ENCODE measurements at regions not wholly inside any gene's neighbourhood (a gene's known extent, or its start where the extent isn't known, plus 50 kb on each side); places are given as distances from the start of the nearest gene placed in this dataset.
A peak's percentile ranks its signal among the peaks of the same experiment; 100 is the strongest.

- CTCF ChIA-PET = interaction anchor here (1.1 to 1.5 kb wide), 3 partner anchors 9 to 89 kb away, joined by 3 to 4 read pairs (median 3); no protein-coding TSS in a partner anchor
- DNase-seq = no peak
- H3K79me2 ChIP-seq (ENCODE audit: insufficient read depth) = peaks cover 66% of the 10 kb centered on the region
- no peak overlapping the region for H2AFZ ChIP-seq (ENCODE audit: low read depth)
- TF ChIP-seq FOSL2 (IDR thresholded peaks at IDR 0.05; ENCODE audit: borderline replicate concordance, low read depth) (no peak), GATA2 (CRISPR knock-in tag; IDR thresholded peaks at IDR 0.05) (no peak), POLR2AphosphoS5 (IDR thresholded peaks at IDR 0.05; ENCODE audit: low read depth, low read length) (no peak), FOXJ3 (CRISPR knock-in tag; IDR thresholded peaks at IDR 0.05) (no peak), IRF3 (IDR thresholded peaks at IDR 0.05; ENCODE audit: low read depth, low read length) (no peak), EZH2phosphoT487 (IDR thresholded peaks at IDR 0.05; ENCODE audit: borderline replicate concordance, low read depth) (no peak), USF1 (IDR thresholded peaks at IDR 0.05; ENCODE audit: borderline replicate concordance, low read depth) (no peak), CHD2 (IDR thresholded peaks at IDR 0.05; ENCODE audit: low read length, partially characterized antibody) (no peak), NRF1 (IDR thresholded peaks at IDR 0.05; ENCODE audit: low read depth, low read length) (no peak), USF2 (IDR thresholded peaks at IDR 0.05; ENCODE audit: borderline replicate concordance, low read depth, low read length) (no peak), EP300 (IDR thresholded peaks at IDR 0.05; ENCODE audit: borderline replicate concordance in 1 of 2, low read depth in 1 of 2, low read length in 1 of 2) (no peak), FOXM1 (IDR thresholded peaks at IDR 0.05; ENCODE audit: low read depth) (no peak), MXI1 (IDR thresholded peaks at IDR 0.05; ENCODE audit: low read depth, low read length) (no peak), YY1 (IDR thresholded peaks at IDR 0.05; ENCODE audit: low read depth) (no peak)
- TF ChIP-seq, protein P1, sequence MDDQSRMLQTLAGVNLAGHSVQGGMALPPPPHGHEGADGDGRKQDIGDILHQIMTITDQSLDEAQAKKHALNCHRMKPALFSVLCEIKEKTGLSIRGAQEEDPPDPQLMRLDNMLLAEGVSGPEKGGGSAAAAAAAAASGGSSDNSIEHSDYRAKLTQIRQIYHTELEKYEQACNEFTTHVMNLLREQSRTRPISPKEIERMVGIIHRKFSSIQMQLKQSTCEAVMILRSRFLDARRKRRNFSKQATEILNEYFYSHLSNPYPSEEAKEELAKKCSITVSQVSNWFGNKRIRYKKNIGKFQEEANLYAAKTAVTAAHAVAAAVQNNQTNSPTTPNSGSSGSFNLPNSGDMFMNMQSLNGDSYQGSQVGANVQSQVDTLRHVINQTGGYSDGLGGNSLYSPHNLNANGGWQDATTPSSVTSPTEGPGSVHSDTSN (IDR thresholded peaks at IDR 0.05) = no peak
- H3K9ac ChIP-seq = peak overlapping the region; percentile 44; the same call in 1 of the 2 replicates
- peaks cover 0 to 11% of the 10 kb centered on the region in 2 experiments for H3K36me3 ChIP-seq (replicated peaks in 1 of 2; ENCODE audit: control insufficient read depth in 1 of 2, insufficient read depth in 2 of 2, low read length in 1 of 2)
- H3K4me1 ChIP-seq (ENCODE audit: control insufficient read depth in 1 of 2, insufficient read depth in 2 of 2, low read depth in 1 of 2, low read length in 1 of 2) = peaks cover 0 to 4% of the 10 kb centered on the region in 2 experiments; a peak in 1 of 4 replicates
- no peaks in the 10 kb centered on the region for H3K27me3 ChIP-seq (ENCODE audit: insufficient read depth)
- H3K9me2 ChIP-seq = no peaks in the 10 kb centered on the region
- peak overlapping the region; percentile 41 to 94; a peak in 3 of 4 replicates for H3K27ac ChIP-seq (ENCODE audit: low read depth in 2 of 2, low read length in 1 of 2)
- peaks cover 54% of the 10 kb centered on the region for H3F3A ChIP-seq (replicated peaks; ENCODE audit: insufficient read depth)
- 94% methylated on average over 3 of the region's 3 CpGs for WGBS (ENCODE audit: low lambda C conversion rate)
- POLR2A ChIA-PET = no interaction called here
- peak overlapping the region; percentile 43 for H3K4me2 ChIP-seq
- H3K4me3 ChIP-seq (ENCODE audit: low read depth in 2 of 2, low read length in 1 of 2) = no peak overlapping the region; a peak in 1 of 4 replicates
- H3K9me3 ChIP-seq = peaks cover 10% of the 10 kb centered on the region
- peaks cover 4% of the 10 kb centered on the region; the same call in 1 of the 2 replicates for H4K20me1 ChIP-seq (ENCODE audit: insufficient read depth)
These were observed 204.8 kb downstream of the TANC2 start for GRCh38 chr17:63170795-63171194.
